ENCODE measurements at regions not wholly inside any gene's neighbourhood (a gene's known extent, or its start where the extent isn't known, plus 50 kb on each side); places are given as distances from the start of the nearest gene placed in this dataset.

DNA sequence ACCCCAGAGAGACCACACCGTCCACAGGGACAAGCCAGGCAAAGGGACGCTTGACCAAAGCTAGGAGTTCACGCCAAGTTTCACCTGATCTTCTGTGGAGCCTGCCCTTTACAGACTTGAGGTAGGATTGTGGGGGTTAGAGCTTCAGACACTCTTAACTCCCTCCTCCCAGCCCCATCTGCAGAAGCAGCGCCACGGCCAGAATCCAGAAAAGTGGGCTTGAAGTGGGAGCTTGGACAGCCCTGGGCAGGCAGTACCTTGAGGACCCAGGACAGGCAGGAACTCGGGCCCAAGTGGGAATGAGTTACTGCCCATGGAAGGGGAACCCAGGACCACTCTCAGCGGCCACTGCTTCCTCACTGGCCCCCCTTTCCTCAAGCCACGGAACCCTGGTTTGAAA, 695.9 kb downstream of the TBC1D22A start:
- TF ChIP-seq, protein P1, sequence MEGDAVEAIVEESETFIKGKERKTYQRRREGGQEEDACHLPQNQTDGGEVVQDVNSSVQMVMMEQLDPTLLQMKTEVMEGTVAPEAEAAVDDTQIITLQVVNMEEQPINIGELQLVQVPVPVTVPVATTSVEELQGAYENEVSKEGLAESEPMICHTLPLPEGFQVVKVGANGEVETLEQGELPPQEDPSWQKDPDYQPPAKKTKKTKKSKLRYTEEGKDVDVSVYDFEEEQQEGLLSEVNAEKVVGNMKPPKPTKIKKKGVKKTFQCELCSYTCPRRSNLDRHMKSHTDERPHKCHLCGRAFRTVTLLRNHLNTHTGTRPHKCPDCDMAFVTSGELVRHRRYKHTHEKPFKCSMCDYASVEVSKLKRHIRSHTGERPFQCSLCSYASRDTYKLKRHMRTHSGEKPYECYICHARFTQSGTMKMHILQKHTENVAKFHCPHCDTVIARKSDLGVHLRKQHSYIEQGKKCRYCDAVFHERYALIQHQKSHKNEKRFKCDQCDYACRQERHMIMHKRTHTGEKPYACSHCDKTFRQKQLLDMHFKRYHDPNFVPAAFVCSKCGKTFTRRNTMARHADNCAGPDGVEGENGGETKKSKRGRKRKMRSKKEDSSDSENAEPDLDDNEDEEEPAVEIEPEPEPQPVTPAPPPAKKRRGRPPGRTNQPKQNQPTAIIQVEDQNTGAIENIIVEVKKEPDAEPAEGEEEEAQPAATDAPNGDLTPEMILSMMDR (IDR thresholded peaks at IDR 0.05 in 8 of 11, conservative IDR thresholded peaks at IDR 0.05 in 3 of 11), result no peak
- TF ChIP-seq POLR2A (IDR thresholded peaks at IDR 0.05), result no peak

All from spleen (tissue), 7 donors.